NT2/D1 (cell line): ENCODE measurements at regions not wholly inside any gene's neighbourhood (a gene's known extent, or its start where the extent isn't known, plus 50 kb on each side); places are given as distances from the start of the nearest gene placed in this dataset.

Experiments used
- SUZ12 ChIP-seq: IDR thresholded peaks from 2 replicates; pipeline ENCODE4 v1.6.1; 2011; ENCODE audit not compliant: insufficient read length, insufficient read depth; ENCODE audit errors: extremely low read depth
- ZNF274 ChIP-seq: IDR thresholded peaks from 2 replicates; pipeline ENCODE4 v1.6.1; 2011; ENCODE audit warnings: mild to moderate bottlenecking, low read depth, low read length

GRCh38 chr3:148315756-148316155 is 381.9 kb upstream of the AGTR1 start:
- TF ChIP-seq SUZ12 (no peak), ZNF274 (no peak)
